HepG2 (cell line): ENCODE measurements at regions not wholly inside any gene's neighbourhood (a gene's known extent, or its start where the extent isn't known, plus 50 kb on each side); places are given as distances from the start of the nearest gene placed in this dataset.

Experiments
- GTF2F1 ChIP-seq: fragments of 150-350 bp; IDR thresholded peaks from 2 replicates; pipeline ENCODE4 v1.6.1; 2014; ENCODE audit warnings: low read length
- TCF7L2 ChIP-seq: IDR thresholded peaks from 2 replicates; pipeline ENCODE4 v1.6.1; 2011; ENCODE audit warnings: mild to moderate bottlenecking, low read depth, low read length, moderate library complexity
- ZMYM3 ChIP-seq: sonication (generic); formaldehyde crosslinking; IDR thresholded peaks from 2 replicates; pipeline ENCODE4 v1.5.1; 2020; ENCODE audit warnings: mild to moderate bottlenecking, missing genetic modification reagents
- ZNF318 ChIP-seq: sonication (generic); formaldehyde crosslinking; IDR thresholded peaks from 2 replicates; pipeline ENCODE4 v1.4.0; 2020; ENCODE audit warnings: mild to moderate bottlenecking, missing genetic modification reagents
- ZNF44 ChIP-seq: sonication (generic); formaldehyde crosslinking; IDR thresholded peaks from 2 replicates; pipeline ENCODE4 v1.5.1; 2020; ENCODE audit warnings: mild to moderate bottlenecking, missing genetic modification reagents
- ZNF777 ChIP-seq: sonication (generic); formaldehyde crosslinking; IDR thresholded peaks from 2 replicates; pipeline ENCODE4 v1.4.0; 2020; ENCODE audit warnings: missing genetic modification reagents
- ZSCAN29 ChIP-seq: sonication (generic); formaldehyde crosslinking; conservative IDR thresholded peaks from 2 replicates; pipeline ENCODE4 v1.4.0; 2020; ENCODE audit warnings: mild to moderate bottlenecking, missing genetic modification reagents
- TF ChIP-seq, protein P1 (sequence below): sonication (generic); formaldehyde crosslinking; IDR thresholded peaks from 2 replicates; pipeline ENCODE4 v1.8.1; 2023; ENCODE audit warnings: mild to moderate bottlenecking, missing genetic modification reagents
- TF ChIP-seq, protein P2 (sequence below): sonication (generic); formaldehyde crosslinking; IDR thresholded peaks from 2 replicates; pipeline ENCODE4 v1.8.1; 2022; ENCODE audit warnings: mild to moderate bottlenecking, missing genetic modification reagents

DNA sequence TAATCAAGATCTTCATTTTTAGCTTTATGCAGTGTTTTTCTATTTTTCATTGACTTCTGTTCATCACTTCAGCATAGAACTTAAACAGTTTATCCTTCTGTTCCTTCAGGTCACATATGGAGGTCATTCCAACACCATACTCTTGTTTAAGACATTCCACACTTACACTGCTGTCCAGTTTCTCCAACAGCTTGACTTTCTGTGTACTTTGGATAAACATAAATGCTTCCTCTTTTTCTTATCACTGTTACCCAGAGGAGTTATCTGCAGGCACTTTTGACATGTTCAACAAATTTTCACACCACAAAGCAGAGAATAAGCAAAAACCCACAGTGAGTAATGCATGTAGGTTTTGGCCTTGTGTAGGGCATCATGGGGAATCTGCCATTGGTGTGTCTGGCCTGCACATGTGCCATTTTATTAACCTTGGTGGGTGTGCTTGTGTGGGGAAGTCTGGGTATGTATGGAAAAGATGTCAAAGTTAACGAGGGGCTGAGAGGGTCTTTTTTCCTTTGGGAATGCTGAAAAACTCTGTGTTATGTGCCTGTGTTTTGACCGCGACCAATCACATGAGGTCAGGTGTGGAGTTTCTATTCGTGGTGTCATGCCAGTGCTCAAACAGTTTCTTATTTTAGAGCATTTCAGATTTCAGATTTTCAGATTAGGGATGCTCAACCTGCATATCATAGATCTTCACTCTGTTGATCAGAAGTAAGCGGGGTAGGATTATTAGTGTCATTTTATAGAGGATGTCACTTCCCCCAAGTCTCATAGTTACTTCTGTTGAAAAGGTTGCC lies 53.9 kb upstream of the ACVR1 start (continued):
- no peak for TF ChIP-seq ZNF318 (CRISPR knock-in tag)
- no peak for TF ChIP-seq GTF2F1
- no peak for TF ChIP-seq ZSCAN29 (CRISPR knock-in tag)
- TF ChIP-seq, protein P1, sequence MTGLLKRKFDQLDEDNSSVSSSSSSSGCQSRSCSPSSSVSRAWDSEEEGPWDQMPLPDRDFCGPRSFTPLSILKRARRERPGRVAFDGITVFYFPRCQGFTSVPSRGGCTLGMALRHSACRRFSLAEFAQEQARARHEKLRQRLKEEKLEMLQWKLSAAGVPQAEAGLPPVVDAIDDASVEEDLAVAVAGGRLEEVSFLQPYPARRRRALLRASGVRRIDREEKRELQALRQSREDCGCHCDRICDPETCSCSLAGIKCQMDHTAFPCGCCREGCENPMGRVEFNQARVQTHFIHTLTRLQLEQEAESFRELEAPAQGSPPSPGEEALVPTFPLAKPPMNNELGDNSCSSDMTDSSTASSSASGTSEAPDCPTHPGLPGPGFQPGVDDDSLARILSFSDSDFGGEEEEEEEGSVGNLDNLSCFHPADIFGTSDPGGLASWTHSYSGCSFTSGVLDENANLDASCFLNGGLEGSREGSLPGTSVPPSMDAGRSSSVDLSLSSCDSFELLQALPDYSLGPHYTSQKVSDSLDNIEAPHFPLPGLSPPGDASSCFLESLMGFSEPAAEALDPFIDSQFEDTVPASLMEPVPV (CRISPR knock-in tag): no peak
- no peak for TF ChIP-seq ZNF777 (CRISPR knock-in tag)
- no peak for TF ChIP-seq ZMYM3
- no peak for TF ChIP-seq TCF7L2
- TF ChIP-seq ZNF44 (CRISPR knock-in tag): no peak
- TF ChIP-seq, protein P2, sequence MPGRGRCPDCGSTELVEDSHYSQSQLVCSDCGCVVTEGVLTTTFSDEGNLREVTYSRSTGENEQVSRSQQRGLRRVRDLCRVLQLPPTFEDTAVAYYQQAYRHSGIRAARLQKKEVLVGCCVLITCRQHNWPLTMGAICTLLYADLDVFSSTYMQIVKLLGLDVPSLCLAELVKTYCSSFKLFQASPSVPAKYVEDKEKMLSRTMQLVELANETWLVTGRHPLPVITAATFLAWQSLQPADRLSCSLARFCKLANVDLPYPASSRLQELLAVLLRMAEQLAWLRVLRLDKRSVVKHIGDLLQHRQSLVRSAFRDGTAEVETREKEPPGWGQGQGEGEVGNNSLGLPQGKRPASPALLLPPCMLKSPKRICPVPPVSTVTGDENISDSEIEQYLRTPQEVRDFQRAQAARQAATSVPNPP: no peak
